HG03432 (cell line): ENCODE measurements at regions not wholly inside any gene's neighbourhood (a gene's known extent, or its start where the extent isn't known, plus 50 kb on each side); places are given as distances from the start of the nearest gene placed in this dataset.
A peak's percentile ranks its signal among the peaks of the same experiment; 100 is the strongest.
"Not testable (repeated sequence)": the region's sequence is repeated elsewhere in the genome, so short reads cannot be mapped to it uniquely, and the experiment has no call there.

Source experiments
- ATAC-seq: cut with Tn5 transposase; IDR thresholded peaks from one replicate; pipeline ENCODE4 v1.9.1; 2021; ENCODE audit warnings: mild to moderate bottlenecking, moderate library complexity; ENCODE audit not compliant: unreplicated experiment

- ATAC-seq = no peak
Observed at GRCh38 chr10:5576780-5577624, 52.2 kb downstream of the CALML3 start.

- not testable (repeated sequence) for ATAC-seq
Observed at GRCh38 chr10:5580038-5580428, 55.3 kb downstream of the CALML3 start.

GRCh38 chr10:5581670-5582566 is 57.2 kb downstream of the CALML3 start:
- ATAC-seq = peak; percentile 65

GRCh38 chr10:5582736-5583135 is 58.0 kb downstream of the CALML3 start:
- ATAC-seq = no peak

GRCh38 chr10:5583525-5584175 is 58.9 kb downstream of the CALML3 start:
- peak; percentile 52 for ATAC-seq

DNA sequence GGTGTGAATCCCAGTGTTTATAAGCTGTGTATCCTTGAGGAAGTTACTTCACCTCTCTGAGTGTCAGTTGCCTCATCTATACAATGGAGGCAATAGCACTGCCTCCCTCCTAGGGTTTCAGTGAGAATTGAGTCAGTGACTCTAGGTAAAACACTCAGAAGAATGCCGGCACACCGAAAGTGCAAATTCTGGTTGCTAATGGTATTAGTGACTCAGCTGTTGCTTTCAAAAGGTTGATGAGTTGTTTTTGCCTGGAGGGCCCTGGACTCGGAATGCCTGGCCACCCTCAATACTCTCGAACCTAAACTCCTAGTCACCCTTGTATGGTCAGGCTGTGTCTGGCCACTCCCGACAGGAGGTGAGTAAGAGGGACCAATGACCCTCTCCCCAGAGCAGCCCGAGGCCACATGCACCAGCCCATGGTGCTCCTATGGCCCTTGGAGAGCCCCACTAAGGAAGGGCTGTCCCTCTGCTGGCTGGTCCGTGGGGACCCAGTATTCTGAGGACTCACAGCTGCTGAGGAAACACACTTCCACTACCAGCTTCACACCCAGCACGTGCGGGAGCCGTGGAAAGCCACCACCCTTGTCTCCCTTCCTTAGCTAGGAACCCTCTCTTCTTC is 60.2 kb downstream of the CALML3 start:
- ATAC-seq = peak; percentile 36

DNA sequence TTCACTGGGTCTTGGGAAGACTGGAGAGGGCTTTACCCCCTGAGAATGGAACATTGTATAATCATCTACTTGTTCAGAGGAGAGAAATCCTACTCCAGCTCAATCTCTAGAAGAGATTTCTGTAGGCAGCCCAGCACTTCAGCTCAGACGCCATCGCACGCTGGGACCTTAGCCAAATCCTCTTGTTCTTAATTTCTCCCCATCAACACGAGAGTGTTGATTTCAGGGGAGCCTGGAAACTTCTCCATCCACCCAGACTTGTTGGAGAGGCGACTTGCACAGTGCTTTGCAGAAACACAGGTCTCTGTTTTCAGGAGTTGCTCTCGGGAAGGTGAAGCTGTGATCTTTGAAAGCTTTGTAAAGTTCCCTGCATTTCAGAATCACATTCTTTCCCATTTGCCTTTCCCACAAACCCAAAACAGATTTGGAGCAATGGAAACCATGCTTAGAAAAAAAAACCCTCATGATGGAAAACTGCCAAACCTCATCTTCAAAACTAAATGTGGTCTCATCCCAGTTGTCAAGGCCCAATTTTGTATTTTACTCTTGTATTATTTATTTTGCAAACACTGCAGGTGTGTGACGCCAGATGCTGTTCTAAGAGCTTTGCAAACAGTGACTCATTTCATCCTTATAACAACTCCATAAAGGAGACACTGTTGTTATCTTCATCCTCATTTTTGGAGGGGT is 60.9 kb downstream of the CALML3 start:
- ATAC-seq = no peak

DNA sequence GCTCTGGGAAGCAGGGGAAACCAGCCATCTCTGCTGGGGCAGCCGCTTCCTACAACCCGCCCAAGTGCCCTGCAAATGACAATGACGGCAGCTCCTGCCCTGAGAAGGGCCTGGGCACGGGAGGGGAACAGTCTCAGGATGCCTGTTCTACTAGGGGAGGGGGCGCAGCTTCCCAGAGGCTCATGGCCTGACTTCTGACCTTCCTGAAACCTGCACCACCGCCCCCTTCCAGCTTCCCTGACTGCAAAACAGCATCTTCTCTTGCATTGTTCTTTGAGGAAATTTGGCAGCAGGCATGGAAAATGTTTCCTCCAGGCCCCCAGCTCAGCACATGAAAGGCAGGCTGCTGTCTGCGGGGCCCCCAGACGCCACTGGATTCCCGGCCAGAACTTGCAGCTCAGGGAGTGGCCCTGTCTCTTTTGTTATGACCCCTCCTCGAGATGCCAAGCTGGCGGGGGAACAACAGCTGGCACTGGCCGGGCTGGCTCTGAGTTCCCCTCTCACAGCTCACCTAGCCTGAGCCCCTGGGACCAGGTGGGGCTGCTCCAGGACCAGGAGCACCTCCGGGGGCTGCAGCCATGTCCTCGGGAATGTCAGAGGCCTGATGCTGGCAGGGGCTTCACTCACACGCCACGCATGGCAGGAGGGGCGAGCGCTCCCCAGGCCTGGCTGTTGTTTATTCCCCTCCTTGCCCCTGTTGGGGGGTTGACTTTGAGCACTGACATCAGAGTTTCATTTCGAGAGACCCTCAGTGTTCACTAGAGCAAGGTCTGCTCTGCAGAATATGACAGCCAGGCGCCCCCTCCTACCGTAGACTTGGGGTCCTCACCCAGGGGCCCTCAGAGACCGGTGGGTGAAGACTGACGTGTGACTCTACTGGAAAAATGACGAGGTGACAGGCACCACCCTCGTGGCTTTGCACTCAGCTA is 62.7 kb downstream of the CALML3 start:
- no peak for ATAC-seq

GRCh38 chr10:5588080-5588453 is 63.3 kb downstream of the CALML3 start:
- ATAC-seq = no peak

GRCh38 chr10:5588603-5589002 is 63.8 kb downstream of the CALML3 start:
- ATAC-seq = no peak
